Right lobe of liver (tissue), 4 donors: ENCODE measurements at regions not wholly inside any gene's neighbourhood (a gene's known extent, or its start where the extent isn't known, plus 50 kb on each side); places are given as distances from the start of the nearest gene placed in this dataset.

Source experiments
- CTCF ChIP-seq, 4 donors: fragments of 200-600 bp in 3 of 4; fragments of 450-650 bp in 1 of 4; IDR thresholded peaks; one replicate each; pipeline versions ENCODE4 v1.5.1 to v1.8.0; 2016 to 2022; ENCODE audit warnings: antibody characterized with exemption in 4 of 4, mild to moderate bottlenecking in 2 of 4
- POLR2A ChIP-seq: fragments of 450-650 bp; IDR thresholded peaks from one replicate; pipeline ENCODE4 v1.6.1; 2017; ENCODE audit warnings: antibody characterized with exemption, mild to moderate bottlenecking
- donor health status: DM: no; HTN: no; CAD: no.
- donor health status: DM: no; HTN: no; CAD: no.
- donor health status: DM: no; HTN: yes; CAD: no.

GRCh38 chr20:46820682-46821081 is 74.0 kb upstream of the EYA2 start:
- TF ChIP-seq CTCF (IDR thresholded peaks at IDR 0.05): no peak
- no peak for TF ChIP-seq POLR2A
